ENCODE measurements at regions not wholly inside any gene's neighbourhood (a gene's known extent, or its start where the extent isn't known, plus 50 kb on each side); places are given as distances from the start of the nearest gene placed in this dataset.

DNA sequence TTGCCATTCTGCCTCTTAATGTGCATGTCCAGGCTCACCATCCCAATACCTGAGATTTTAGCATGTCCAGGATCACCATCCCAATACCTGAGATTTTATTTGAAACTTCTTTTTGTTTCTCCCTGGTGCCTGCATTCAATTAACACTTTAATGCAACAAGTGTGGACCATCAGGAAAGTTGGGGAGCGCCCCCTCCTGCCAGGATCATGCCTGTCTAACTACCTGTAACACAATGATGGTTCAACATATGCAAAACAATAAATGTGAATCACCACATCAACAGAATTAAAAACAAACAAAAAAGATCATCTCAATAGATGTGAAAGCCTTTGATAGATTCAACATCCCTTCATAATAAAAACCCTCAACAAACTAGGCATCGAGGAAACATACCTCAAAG lies 1359.5 kb upstream of the DIAPH2 start:
- H3K4me1 ChIP-seq: no peaks in the 10 kb centered on the region
- no peak for ATAC-seq
- no peak for DNase-seq
- in situ Hi-C loops (cut with MboI; ENCODE audit: low sequenced_read_pairs in 4 of 4): no loop called here
- intact Hi-C loops (cut with DNase I; ENCODE audit: low total_unique reads): no loop called here
- no peaks in the 10 kb centered on the region for H3K36me3 ChIP-seq
- no peaks in the 10 kb centered on the region for H3K9me3 ChIP-seq
- H3K27ac ChIP-seq: no peak overlapping the region
- H3K4me3 ChIP-seq: no peak overlapping the region
- TF ChIP-seq, protein P1, sequence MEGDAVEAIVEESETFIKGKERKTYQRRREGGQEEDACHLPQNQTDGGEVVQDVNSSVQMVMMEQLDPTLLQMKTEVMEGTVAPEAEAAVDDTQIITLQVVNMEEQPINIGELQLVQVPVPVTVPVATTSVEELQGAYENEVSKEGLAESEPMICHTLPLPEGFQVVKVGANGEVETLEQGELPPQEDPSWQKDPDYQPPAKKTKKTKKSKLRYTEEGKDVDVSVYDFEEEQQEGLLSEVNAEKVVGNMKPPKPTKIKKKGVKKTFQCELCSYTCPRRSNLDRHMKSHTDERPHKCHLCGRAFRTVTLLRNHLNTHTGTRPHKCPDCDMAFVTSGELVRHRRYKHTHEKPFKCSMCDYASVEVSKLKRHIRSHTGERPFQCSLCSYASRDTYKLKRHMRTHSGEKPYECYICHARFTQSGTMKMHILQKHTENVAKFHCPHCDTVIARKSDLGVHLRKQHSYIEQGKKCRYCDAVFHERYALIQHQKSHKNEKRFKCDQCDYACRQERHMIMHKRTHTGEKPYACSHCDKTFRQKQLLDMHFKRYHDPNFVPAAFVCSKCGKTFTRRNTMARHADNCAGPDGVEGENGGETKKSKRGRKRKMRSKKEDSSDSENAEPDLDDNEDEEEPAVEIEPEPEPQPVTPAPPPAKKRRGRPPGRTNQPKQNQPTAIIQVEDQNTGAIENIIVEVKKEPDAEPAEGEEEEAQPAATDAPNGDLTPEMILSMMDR (IDR thresholded peaks at IDR 0.05 in 4 of 5, conservative IDR thresholded peaks at IDR 0.05 in 1 of 5): no peak
- TF ChIP-seq POLR2A (IDR thresholded peaks at IDR 0.05): no peak
- no peaks in the 10 kb centered on the region for H3K27me3 ChIP-seq

DNA sequence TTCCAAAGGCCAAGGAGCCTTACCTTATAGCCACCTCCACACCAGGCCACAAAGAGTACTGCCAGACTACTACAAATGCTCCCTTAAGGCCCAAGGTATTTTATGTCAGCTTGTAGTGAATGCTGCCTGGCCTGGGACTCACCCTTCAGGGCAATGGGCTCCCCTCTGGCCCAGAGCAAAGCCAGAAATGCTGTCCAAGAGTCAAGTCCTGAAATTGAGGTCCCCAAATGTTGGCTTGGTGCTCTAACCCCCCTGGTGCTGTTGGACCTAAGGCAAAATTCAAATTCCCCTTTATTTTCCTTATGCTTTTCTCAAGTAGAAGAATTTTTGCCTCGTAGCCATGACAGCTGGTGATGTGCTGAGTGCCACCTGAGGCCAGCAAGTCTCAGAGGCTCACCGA lies 1354.3 kb upstream of the DIAPH2 start:
- ATAC-seq (no peak), DNase-seq (no peak)
- Histone ChIP-seq H3K4me1 (no peaks in the 10 kb centered on the region), H3K27ac (no peak overlapping the region), H3K4me3 (no peak overlapping the region), H3K36me3 (no peaks in the 10 kb centered on the region), H3K9me3 (no peaks in the 10 kb centered on the region), H3K27me3 (no peaks in the 10 kb centered on the region)
- intact Hi-C loops (cut with DNase I; ENCODE audit: low total_unique reads) (no loop called here), in situ Hi-C loops (cut with MboI; ENCODE audit: low sequenced_read_pairs in 4 of 4) (no loop called here)
- TF ChIP-seq, protein P1 (IDR thresholded peaks at IDR 0.05 in 4 of 5, conservative IDR thresholded peaks at IDR 0.05 in 1 of 5): no peak
- no peak for TF ChIP-seq POLR2A (IDR thresholded peaks at IDR 0.05)

DNA sequence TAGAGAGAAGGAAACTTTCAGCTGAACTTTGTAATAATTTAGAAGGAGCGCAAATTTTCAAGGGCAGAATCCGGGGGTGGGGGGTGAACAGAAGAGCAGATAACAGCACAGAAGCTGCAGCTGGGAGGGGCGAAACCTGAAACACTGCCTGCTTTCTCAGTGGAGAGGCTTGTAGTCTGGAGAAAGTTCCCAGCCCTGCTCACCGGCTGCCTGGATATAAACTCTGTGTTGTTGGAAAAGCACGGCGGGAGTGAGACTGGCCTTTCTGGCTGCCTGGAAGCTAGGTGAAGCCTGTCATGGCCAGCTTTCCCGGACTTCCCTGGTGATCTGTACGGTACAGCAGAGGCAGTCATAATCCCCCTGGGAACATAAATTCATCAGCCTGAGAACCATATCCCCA lies 1352.1 kb upstream of the DIAPH2 start:
- DNase-seq: no peak
- no peak for ATAC-seq
- H3K27ac ChIP-seq: no peak overlapping the region

DNA sequence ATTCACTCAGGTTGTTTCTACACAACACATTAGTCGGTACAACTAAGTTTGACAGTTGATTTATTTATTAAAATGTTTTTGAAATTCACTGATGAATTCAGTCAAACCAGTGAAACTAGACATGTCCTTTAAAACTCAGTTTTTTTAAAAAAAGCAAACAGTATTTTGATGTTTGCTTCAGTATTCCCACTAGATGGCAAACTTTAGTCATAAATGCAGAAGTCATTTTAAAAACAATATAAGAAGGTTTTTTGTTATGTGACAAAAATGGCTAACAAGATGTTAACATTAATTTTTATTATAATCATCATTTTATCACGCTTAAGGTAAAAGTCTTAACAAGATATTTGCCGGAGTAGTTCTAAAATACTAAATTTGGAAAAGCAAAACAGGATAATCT lies 1337.8 kb upstream of the DIAPH2 start:
- Histone ChIP-seq H3K9me3 (no peaks in the 10 kb centered on the region), H3K4me3 (no peak overlapping the region), H3K36me3 (no peaks in the 10 kb centered on the region), H3K27ac (no peak overlapping the region), H3K27me3 (peaks cover 0 to 5% (median 0%) of the 10 kb centered on the region in 3 donors), H3K4me1 (no peaks in the 10 kb centered on the region)
- TF ChIP-seq, protein P1 (IDR thresholded peaks at IDR 0.05 in 4 of 5, conservative IDR thresholded peaks at IDR 0.05 in 1 of 5): no peak
- no peak for TF ChIP-seq POLR2A (IDR thresholded peaks at IDR 0.05)
- in situ Hi-C loops (cut with MboI; ENCODE audit: low sequenced_read_pairs in 4 of 4) (no loop called here), intact Hi-C loops (cut with DNase I; ENCODE audit: low total_unique reads) (no loop called here)
- ATAC-seq: no peak
- no peak for DNase-seq

More for the DNA sequence above, 1352.1 kb upstream of the DIAPH2 start:
- Histone ChIP-seq H3K4me1 (no peaks in the 10 kb centered on the region), H3K9me3 (no peaks in the 10 kb centered on the region), H3K4me3 (no peak overlapping the region), H3K27me3 (no peaks in the 10 kb centered on the region), H3K36me3 (no peaks in the 10 kb centered on the region)
- TF ChIP-seq, protein P1 (IDR thresholded peaks at IDR 0.05 in 4 of 5, conservative IDR thresholded peaks at IDR 0.05 in 1 of 5): no peak
- TF ChIP-seq POLR2A (IDR thresholded peaks at IDR 0.05): no peak
- intact Hi-C loops (cut with DNase I; ENCODE audit: low total_unique reads): no loop called here
- in situ Hi-C loops (cut with MboI; ENCODE audit: low sequenced_read_pairs in 4 of 4): no loop called here

DNA sequence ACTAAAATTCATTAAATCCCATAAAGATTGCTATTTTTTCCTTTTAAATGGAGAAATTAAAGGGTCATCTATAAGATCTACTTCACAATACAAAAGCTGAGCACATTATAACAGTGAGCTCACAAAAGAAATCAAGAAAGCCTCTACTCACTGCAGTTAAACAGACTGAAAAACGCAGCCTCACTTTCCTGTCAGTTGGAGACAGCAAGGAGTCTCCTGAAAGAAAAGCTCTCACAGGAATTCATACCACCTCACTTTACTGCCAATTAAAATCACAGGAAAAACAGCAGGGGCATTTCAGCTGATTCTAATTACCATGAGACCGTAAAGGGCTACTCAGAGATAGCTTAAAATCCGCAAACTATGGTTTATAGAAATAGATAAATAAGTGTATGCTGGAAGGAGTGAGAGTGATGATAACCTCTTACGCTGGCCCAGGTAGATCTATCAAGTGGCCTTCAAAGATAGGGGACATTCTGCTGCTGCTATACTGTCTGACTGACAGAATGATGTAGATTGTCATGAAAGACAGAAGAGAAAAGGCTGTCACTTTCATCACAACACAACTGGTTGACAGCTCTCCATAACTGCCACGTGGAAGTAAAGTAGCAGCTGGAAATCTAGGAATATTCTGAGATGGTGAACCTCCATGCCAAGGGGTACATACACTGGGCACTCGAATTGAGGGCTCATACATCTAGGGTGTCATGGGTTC lies 1333.7 kb upstream of the DIAPH2 start:
- peaks cover 0 to 5% (median 2%) of the 10 kb centered on the region in 3 donors for H3K27me3 ChIP-seq
- no peaks in the 10 kb centered on the region for H3K36me3 ChIP-seq
- DNase-seq: no peak
- ATAC-seq: no peak
- no peak overlapping the region for H3K4me3 ChIP-seq
- no peaks in the 10 kb centered on the region for H3K9me3 ChIP-seq
- H3K27ac ChIP-seq: no peak overlapping the region
- no peak for TF ChIP-seq POLR2A (IDR thresholded peaks at IDR 0.05)
- TF ChIP-seq, protein P1 (IDR thresholded peaks at IDR 0.05 in 4 of 5, conservative IDR thresholded peaks at IDR 0.05 in 1 of 5): no peak
- in situ Hi-C loops (cut with MboI; ENCODE audit: low sequenced_read_pairs in 4 of 4): no loop called here
- no peaks in the 10 kb centered on the region for H3K4me1 ChIP-seq
- intact Hi-C loops (cut with DNase I; ENCODE audit: low total_unique reads): no loop called here
